OCI-LY3 (cell line): ENCODE measurements at regions not wholly inside any gene's neighbourhood (a gene's known extent, or its start where the extent isn't known, plus 50 kb on each side); places are given as distances from the start of the nearest gene placed in this dataset.
"Not testable (repeated sequence)": the region's sequence is repeated elsewhere in the genome, so short reads cannot be mapped to it uniquely, and the experiment has no call there.

ENCODE experiments used
- EZH2phosphoT487 ChIP-seq: fragments of 200-600 bp; shearing (Covaris generic); IDR thresholded peaks from 2 replicates; pipeline ENCODE4 v1.6.1; 2018; ENCODE audit warnings: antibody characterized with exemption, mixed run types, low read depth
- TF ChIP-seq, protein P1 (sequence below): fragments of 200-600, 300-600 bp; sonication (generic); IDR thresholded peaks from 2 replicates; pipeline ENCODE4 v1.5.1; 2014; ENCODE audit warnings: antibody characterized with exemption, low read length, low read depth

DNA sequence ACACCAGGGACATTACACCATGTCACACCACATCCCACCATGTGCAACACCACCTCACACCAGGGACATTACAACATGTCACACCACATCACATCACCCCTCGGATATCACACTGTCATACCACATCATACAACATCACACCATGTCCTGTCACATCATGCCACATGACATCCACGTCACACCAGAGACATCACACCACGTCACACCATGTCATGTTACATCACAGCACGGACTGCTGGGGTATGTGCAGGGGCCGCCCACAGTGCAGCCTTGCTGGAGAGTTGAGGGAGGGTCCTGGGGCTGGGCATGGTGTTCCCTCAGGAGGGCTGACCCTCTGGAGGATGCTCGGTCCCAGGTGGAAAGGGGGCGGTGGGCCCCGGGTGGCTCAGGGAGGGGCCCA lies 91.4 kb downstream of the TMEM121 start:
- TF ChIP-seq, protein P1, sequence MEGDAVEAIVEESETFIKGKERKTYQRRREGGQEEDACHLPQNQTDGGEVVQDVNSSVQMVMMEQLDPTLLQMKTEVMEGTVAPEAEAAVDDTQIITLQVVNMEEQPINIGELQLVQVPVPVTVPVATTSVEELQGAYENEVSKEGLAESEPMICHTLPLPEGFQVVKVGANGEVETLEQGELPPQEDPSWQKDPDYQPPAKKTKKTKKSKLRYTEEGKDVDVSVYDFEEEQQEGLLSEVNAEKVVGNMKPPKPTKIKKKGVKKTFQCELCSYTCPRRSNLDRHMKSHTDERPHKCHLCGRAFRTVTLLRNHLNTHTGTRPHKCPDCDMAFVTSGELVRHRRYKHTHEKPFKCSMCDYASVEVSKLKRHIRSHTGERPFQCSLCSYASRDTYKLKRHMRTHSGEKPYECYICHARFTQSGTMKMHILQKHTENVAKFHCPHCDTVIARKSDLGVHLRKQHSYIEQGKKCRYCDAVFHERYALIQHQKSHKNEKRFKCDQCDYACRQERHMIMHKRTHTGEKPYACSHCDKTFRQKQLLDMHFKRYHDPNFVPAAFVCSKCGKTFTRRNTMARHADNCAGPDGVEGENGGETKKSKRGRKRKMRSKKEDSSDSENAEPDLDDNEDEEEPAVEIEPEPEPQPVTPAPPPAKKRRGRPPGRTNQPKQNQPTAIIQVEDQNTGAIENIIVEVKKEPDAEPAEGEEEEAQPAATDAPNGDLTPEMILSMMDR = not testable (repeated sequence)
- TF ChIP-seq EZH2phosphoT487 = not testable (repeated sequence)
